ENCODE measurements at regions not wholly inside any gene's neighbourhood (a gene's known extent, or its start where the extent isn't known, plus 50 kb on each side); places are given as distances from the start of the nearest gene placed in this dataset.

DNA sequence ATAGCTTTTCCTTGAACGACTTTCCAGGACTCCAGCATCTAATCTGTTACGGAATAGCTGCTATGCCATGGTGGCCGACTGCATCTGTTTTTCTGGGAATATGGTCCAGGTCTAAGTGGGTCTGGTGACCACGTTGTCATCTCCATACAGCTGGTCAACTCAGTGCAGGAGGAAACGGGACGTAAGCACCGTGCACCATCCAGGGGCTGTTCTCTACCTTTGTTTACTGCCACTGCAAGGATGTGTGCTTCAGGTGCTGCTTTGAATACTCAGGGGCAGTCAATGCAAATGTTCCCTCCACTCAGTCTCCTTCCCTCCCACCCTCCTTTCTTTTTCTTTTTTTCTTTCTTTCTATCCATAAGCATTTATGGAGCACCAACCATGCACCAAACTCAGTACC, 648.2 kb downstream of the VRK1 start:
- no peak for DNase-seq (ENCODE audit: low spot score)

- no peak for DNase-seq (ENCODE audit: low spot score)
These were observed 648.9 kb downstream of the VRK1 start for GRCh38 chr14:97446087-97446486.

GRCh38 chr14:97452314-97452713, 655.1 kb downstream of the VRK1 start:
- no peak for DNase-seq (ENCODE audit: low spot score)

DNA sequence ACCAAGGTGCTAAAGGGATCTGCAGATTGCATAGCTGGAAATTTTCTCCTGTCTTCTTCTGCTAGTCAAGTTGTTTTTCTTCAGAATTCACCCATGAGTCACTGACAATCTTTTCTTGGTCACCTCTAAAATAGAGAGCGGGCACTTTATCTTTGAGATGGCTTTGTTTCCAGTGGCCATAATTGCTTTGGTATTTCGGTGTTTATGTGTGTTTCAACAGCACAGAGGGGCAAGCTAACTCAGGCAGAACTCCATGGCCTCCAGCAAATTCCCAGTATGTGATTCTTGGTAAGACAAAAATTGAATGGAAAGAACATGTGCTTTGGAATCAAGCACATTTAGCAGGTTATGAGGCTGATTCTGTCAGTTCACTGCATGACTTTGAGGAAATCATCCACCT, 656.8 kb downstream of the VRK1 start:
- DNase-seq (ENCODE audit: low spot score), result no peak

- DNase-seq (ENCODE audit: low spot score), result no peak
These were observed 659.3 kb downstream of the VRK1 start for GRCh38 chr14:97456462-97456861.

DNA sequence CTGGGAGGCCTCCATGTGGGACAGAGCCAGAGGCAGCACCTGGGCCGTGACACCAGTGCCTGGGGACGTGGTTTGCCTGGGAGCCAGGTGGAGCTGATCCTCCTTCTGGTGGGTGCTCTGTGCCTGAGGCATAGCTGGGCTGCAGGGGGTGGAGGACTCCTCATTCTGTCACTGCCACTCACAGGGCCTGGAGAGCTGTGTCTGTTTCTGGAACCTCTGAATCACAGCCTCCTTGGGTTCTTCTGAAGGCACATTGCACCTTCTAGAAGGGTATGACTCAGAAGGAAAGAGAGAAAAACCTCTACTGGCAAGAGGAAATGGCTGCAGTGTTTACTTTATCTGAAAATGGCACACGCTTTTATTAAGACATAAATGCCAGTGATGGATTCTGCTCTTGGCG, 659.8 kb downstream of the VRK1 start:
- no peak for DNase-seq (ENCODE audit: low spot score)

DNA sequence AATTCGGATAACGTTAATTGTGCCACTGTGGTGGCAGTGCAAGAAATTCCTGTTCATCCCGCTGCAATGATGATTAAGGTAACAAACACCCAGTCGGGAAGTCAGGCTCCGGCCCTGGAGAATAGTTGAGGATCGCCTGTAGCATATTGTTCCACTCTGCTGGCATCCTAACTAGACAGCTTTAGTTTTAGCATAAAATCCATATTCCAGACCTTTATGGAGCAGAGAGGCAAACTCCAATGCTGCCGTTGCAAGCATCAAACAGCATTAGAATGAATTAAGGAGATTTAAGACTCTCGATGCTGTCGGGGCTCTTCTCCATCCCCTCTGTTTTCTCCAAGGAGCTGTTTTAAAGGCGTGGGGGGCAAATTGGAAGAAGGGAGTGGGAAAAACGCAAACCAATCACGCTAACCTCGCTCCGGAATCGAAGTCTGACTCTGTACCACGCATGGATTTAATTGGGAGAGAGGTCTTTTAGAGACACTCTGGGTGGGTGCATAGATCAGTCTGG, 660.4 kb downstream of the VRK1 start:
- DNase-seq (ENCODE audit: low spot score), result no peak

GRCh38 chr14:97458255-97458654, 661.1 kb downstream of the VRK1 start:
- DNase-seq (ENCODE audit: low spot score), result no peak

DNA sequence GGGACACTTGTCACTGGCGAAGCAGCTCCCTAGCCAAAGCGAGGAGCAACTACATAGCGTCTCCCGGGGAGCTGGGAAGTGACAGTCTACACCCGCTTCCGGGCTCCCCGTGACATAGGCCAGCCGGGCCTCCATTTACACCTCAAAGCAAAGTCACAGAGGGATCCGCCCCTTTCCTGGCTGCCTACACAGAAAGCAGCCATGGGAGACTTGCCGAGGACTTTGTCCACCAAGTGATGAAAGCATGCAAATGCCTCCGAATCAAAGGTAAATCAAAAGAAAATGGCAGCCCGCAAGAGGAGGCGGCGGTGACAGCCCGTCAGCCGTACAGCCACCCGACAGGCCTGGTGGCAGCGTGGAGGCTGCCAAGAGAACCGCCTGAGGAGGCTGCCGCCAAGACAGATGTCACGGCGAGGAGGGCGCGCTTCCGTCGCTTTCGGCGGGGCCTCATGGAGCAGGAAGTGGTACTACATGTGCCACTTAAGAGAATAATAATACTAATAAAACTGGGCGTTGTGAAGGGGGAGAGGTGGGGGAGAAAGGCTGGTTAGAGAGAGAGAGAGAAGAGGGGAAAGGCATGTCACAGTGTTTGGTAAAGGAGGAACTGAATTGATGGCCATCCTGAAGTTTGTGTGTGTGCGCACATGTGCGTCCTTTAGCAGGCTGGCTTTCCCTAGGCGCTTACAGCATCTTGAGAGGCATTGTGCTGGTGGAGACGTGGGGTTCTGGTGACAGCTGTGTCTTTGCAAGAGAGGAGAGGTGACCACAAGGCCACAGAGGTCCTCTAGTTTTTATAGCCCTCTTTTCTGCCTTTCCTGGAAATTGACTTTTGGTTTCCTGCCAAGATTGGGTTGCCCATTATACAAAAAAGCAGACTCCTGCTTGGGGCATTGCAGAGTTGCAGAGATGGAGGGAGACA, 661.7 kb downstream of the VRK1 start:
- DNase-seq (ENCODE audit: low spot score), result no peak

DNA sequence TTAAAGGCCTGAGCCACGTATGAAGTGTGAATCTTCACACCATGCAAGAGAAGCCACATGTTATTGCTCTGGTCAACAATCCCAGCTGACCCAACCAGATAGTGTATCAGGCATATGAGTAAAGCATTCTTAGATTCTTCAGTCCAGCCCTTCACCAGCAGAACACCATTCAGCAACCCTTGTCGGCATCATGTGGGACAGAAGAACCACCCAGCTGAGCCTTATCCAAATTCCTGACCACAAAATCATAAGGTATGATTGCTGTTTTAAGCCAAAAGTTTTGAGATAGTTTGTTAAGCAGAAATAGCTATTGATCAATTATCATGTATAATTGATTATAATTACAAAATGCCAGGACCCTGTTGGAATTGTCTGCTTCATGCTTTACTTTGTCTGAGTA, 664.9 kb downstream of the VRK1 start:
- DNase-seq (ENCODE audit: low spot score), result no peak

DNA sequence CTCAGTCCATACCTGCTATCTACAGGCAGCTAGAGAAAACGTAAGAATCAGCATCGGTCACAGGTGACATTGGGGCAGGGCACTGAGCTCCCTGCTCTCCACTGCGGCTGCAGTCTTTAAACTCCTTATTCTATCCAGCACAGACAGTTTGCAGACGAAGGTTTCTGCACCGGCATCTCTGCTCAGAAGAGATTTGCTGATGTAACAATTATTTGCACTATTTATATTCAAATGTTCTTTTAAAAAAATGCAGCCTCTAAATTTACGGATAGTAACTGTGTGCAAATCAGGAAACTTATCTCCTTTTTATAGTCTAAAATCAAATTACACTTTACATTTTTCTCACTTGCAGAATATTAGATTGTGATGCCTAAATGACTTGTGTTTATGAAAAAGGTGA, 671.0 kb downstream of the VRK1 start:
- DNase-seq (ENCODE audit: low spot score), result no peak

GRCh38 chr14:97477353-97477752, 680.2 kb downstream of the VRK1 start:
- DNase-seq (ENCODE audit: low spot score), result no peak

GRCh38 chr14:97485201-97485600, 688.0 kb downstream of the VRK1 start:
- no peak for DNase-seq (ENCODE audit: low spot score)

- DNase-seq (ENCODE audit: low spot score), result no peak
These were observed 689.5 kb downstream of the VRK1 start for GRCh38 chr14:97486601-97487120.

DNA sequence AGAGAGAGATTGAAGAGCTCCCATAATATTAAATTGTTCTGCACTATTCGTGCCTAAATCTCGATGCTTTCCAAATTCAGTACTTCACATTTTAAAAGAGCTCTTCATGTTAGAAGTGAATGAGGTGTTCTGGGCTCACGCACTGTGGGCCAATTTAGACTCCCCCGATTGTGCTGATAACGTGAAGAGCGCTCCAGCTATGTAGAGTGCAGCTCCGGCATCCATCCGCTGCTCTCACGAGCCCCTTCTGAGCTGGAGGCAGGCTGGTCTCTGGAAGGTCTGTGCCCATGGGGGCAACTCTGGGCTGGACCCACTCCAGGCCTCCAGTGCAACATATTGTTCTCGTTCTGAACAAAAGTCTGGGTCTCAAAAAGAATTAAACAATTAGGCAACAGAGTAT, 692.6 kb downstream of the VRK1 start:
- DNase-seq (ENCODE audit: low spot score), result no peak

DNA sequence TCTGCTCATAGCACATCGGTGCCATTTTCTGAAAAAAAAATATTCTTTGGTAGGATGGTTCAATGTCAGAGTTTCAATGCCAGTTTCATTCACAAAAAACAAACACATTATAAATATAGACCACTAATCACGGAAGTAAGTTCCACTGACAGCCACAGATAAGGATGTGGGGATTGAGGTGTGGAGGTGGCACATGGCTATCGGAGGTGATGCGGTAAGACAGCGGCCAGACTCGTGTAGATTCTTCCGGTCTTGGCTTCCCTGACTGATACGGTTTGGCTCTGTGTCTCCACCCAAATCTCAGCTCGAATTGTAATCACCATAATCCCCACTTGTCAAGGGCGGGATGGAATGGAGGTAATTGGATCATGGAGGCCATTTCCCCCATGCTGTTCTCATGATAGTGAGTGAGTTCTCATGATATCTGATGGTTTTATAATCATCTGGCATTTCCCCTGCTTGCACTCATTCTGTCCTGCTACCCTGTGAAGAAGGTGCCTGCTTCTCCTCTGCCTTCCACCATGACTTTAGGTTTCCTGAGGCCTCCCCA, 693.4 kb downstream of the VRK1 start:
- no peak for DNase-seq (ENCODE audit: low spot score)

DNA sequence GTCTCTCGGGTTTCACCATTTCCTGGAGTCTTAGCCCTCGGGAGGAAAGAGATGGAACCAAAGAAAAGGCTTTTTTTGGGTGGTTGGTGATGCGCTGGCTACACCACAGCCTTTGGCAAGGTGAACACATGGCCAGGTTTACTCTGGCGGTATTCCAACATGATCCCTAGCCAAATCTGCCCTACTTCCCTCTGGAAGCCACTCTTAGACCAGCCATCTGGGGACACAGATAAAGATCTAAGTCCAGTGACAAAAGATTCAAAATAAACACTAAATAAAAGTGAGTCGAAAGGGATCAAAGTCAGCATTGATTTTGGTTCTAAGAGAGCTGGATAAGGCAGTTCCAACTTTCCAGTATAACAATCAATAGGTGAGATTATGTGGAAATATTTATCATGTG, 694.5 kb downstream of the VRK1 start:
- no peak for DNase-seq (ENCODE audit: low spot score)

DNA sequence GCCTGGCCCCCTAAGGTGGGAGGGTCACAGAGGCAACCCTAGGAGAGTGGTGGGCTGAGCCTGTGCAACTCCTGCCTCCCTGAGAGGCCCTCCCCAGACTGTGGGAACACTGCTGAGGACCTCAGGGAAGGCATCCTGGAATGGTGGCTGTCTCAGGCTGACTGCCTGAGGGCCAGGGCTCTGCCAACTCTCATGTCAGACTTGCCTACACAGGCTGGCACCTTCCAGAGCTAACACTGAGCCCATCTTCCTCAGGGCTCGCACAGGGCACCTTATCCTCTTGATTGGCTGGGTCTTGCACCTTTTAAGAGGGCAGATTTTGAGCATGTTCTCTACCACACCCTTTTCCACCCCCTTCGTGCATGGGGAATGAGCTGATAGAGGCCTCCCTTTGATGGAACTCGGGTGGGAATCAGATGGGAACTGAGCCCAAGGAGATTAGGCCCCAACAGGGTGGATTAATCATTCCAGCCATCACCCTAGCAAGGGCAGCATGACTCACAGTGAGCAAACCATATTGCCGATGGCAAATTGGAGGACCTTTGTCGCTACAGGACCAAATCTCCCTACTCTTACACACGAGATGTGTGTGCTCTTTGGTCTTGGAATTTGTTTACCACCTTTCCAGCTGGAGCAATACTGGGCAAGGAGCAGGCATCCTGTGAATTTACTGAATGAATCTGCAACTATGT, 702.8 kb downstream of the VRK1 start:
- no peak for DNase-seq (ENCODE audit: low spot score)

DNA sequence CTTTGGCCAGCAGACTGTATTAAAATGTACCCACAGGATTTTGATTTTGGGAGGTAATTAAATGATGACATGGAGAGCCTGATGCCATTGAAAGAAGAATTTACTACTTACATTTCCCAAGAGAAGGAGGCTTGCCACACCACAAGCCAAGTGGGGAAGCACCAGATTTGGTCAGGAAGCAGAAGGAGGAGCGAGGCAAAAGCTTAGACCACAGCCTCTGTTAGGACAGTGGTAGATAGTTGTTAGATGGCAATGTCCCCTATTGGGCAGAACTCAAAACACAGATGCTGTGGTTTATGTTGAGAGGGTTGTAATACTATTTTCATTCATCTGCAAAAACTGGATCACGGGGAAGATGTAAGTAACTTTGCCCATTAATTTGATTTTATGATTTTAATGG, 709.4 kb downstream of the VRK1 start:
- no peak for DNase-seq (ENCODE audit: low spot score)

- DNase-seq (ENCODE audit: low spot score), result no peak
These were observed 716.7 kb downstream of the VRK1 start for GRCh38 chr14:97513891-97514290.

- DNase-seq (ENCODE audit: low spot score), result no peak
These were observed 720.5 kb downstream of the VRK1 start for GRCh38 chr14:97517566-97518234.

GRCh38 chr14:97523936-97524335, 726.8 kb downstream of the VRK1 start:
- DNase-seq (ENCODE audit: low spot score), result no peak
